Activated T-cell treated with anti-CD3 and anti-CD28 coated beads, Interleukin-2, amount 50 U/mL, for 24 hours (primary cell): ENCODE measurements at regions not wholly inside any gene's neighbourhood (a gene's known extent, or its start where the extent isn't known, plus 50 kb on each side); places are given as distances from the start of the nearest gene placed in this dataset.
"Not testable (repeated sequence)": the region's sequence is repeated elsewhere in the genome, so short reads cannot be mapped to it uniquely, and the experiment has no call there.

ENCODE experiments used
- DNase-seq: peaks from one replicate; pipeline ENCODE4 v3.0.0-alpha.2; 2020
- H3K27ac Mint-ChIP-seq: 2 replicates; pipeline ENCODE4 v1.8.0; 2020; ENCODE audit warnings: mild to moderate bottlenecking, mixed read lengths
- H3K27me3 Mint-ChIP-seq: 2 replicates; pipeline ENCODE4 v1.8.0; 2020; ENCODE audit warnings: mixed read lengths
- H3K36me3 Mint-ChIP-seq: 2 replicates; pipeline ENCODE4 v1.8.0; 2020; ENCODE audit warnings: low read depth, mixed read lengths
- H3K4me1 Mint-ChIP-seq: 2 replicates; pipeline ENCODE4 v1.8.0; 2020; ENCODE audit warnings: low read depth, mixed read lengths
- H3K4me3 Mint-ChIP-seq: 2 replicates; pipeline ENCODE4 v1.8.0; 2020; ENCODE audit warnings: mild to moderate bottlenecking, moderate library complexity, mixed read lengths
- H3K9me3 Mint-ChIP-seq: 2 replicates; pipeline ENCODE4 v1.8.0; 2020; ENCODE audit warnings: mixed read lengths

DNA sequence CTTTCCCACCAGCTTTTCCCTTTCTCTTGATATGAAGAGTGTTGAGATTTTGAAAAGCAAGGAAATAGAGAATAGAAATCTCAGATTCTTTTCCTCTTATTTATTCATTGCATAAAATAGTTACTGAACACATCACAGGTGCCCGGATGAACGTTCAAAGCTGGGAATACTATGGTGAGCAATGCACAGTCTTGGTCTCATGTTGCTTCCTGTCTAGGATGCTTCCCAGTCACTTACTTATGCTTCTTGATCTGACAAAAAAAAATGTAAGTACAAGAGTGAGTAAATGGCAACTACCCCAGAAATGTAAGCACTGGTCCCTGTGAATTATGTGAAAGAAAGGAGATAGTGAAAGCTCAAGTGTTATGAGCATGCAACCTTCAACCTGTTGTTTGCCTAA lies 153.5 kb upstream of the S1PR3 start:
- peaks cover 28% of the 10 kb centered on the region for H3K4me1 Mint-ChIP-seq

DNA sequence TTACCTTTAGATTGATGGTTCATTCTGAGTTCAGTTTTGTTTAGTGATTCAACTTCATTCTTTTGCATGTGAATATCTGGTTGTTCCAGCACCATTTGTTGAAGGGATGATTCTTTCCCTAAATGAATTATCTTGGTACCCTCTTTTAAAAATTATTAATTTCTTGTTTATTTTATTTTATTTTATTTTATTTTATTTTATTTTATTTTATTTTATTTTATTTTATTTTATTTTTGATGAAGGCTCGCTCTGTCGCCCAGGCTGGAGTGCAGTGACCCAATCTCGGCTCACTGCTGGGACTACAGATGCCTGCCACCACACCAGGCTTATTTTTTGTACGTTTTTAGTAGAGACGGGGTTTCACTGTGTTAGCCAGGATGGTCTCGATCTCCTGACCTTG lies 141.4 kb upstream of the S1PR3 start:
- not testable (repeated sequence) for DNase-seq, H3K4me3 Mint-ChIP-seq, H3K27ac Mint-ChIP-seq, H3K36me3 Mint-ChIP-seq, H3K9me3 Mint-ChIP-seq, H3K4me1 Mint-ChIP-seq
- H3K27me3 Mint-ChIP-seq: peaks cover 60% of the 10 kb centered on the region

More for the DNA sequence above, 153.5 kb upstream of the S1PR3 start:
- H3K27me3 Mint-ChIP-seq: peaks cover 71% of the 10 kb centered on the region
- H3K36me3 Mint-ChIP-seq: no peaks in the 10 kb centered on the region
- H3K27ac Mint-ChIP-seq: no peak overlapping the region
- H3K9me3 Mint-ChIP-seq: no peaks in the 10 kb centered on the region
- no peak for DNase-seq
- no peak overlapping the region for H3K4me3 Mint-ChIP-seq

DNA sequence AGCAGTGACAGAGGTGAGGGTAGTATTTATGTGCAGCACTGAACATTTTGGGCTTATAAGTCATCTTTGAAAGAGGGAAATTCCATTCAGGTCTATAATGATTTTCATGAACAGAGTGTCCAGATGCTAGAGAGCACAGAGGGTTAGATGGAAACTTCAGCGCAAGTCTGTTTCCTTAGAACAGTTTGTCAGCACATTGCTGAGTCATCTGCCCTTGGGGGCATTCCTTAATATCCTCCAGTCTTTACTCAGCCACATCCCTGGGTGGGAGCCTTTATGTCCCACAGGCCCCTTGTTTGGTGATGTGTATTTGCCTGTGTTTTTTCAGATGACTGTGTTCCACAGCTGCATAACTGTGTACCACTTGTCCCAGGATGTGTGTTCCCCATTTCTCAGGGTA lies 138.5 kb upstream of the S1PR3 start:
- peaks cover 18% of the 10 kb centered on the region for H3K9me3 Mint-ChIP-seq
- DNase-seq: no peak
- H3K27me3 Mint-ChIP-seq: peaks cover 71% of the 10 kb centered on the region
- no peaks in the 10 kb centered on the region for H3K36me3 Mint-ChIP-seq
- no peak overlapping the region for H3K27ac Mint-ChIP-seq
- no peaks in the 10 kb centered on the region for H3K4me1 Mint-ChIP-seq
- no peak overlapping the region for H3K4me3 Mint-ChIP-seq

- peaks cover 60% of the 10 kb centered on the region for H3K27me3 Mint-ChIP-seq
These were observed 120.6 kb upstream of the S1PR3 start for GRCh38 chr9:88870627-88871026.

DNA sequence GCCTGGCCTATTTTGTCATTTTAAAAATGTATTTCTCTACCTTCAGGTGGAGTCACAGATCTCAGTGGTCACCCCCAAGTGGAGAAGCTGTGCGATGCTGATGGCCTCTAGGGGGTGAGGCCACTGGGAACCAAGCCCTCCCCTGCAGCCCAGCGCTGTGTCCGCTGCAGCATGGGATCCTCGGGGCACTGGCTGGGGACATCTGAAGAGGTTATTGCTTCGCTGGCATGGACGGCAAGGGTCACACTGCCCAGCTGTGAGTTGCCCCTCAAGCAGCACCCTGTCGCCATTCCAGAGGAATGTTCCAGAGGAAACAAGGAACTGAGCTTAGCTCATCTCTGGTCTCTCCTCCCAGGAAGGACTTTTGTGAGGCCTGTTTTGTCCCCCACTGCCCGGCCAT lies 119.6 kb upstream of the S1PR3 start:
- H3K4me3 Mint-ChIP-seq: no peak overlapping the region
- H3K27me3 Mint-ChIP-seq: peaks cover 56% of the 10 kb centered on the region
- peaks cover 5% of the 10 kb centered on the region for H3K4me1 Mint-ChIP-seq
- H3K9me3 Mint-ChIP-seq: peaks cover 11% of the 10 kb centered on the region
- no peak for DNase-seq
- no peaks in the 10 kb centered on the region for H3K36me3 Mint-ChIP-seq
- no peak overlapping the region for H3K27ac Mint-ChIP-seq

More at GRCh38 chr9:88870627-88871026, 120.6 kb upstream of the S1PR3 start:
- peaks cover 4% of the 10 kb centered on the region for H3K4me1 Mint-ChIP-seq
- peaks cover 11% of the 10 kb centered on the region for H3K9me3 Mint-ChIP-seq
- H3K4me3 Mint-ChIP-seq: no peak overlapping the region
- no peak for DNase-seq
- no peak overlapping the region for H3K27ac Mint-ChIP-seq
- H3K36me3 Mint-ChIP-seq: no peaks in the 10 kb centered on the region

DNA sequence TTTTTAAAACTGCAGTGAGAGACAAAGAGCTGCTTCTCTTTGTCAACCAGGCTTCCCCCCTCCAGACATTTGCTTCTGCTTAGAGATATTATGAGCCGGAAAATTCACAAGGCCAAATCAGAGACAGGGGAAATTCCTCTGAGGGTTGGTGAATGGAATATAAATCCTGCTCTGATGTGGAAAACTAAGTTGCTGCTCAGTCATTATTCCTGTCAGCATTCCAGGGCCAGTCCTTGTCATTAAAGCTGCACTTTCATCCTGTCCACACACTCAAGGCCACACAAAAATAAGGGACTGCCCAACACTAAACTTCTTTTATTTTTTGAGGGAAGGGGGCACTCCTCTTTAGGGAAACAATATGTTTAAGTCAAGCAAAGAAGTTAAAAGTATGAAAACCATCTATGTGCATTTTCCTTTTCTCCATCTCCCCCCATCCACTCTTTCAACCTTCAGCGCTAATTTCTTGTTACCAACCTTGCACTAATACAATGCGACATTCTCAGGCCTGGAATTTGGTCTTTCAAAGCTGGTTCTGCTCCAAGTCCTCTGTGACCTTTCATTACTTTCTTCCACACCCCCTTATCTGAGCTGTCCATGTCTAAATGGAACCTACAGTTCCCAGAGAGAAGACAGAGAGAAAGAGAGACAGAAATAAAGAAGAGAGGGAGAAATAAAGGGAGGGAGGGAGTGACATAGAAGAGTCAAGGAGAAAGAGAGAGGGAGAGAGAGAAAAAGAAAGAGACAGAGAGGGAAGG lies 118.9 kb upstream of the S1PR3 start:
- H3K4me3 Mint-ChIP-seq: no peak overlapping the region
- H3K27me3 Mint-ChIP-seq: peaks cover 54% of the 10 kb centered on the region
- H3K4me1 Mint-ChIP-seq: peaks cover 5% of the 10 kb centered on the region
- no peak for DNase-seq
- H3K9me3 Mint-ChIP-seq: peaks cover 11% of the 10 kb centered on the region
- H3K27ac Mint-ChIP-seq: no peak overlapping the region
- no peaks in the 10 kb centered on the region for H3K36me3 Mint-ChIP-seq

GRCh38 chr9:88873635-88874034 lies 117.6 kb upstream of the S1PR3 start:
- H3K9me3 Mint-ChIP-seq: peaks cover 9% of the 10 kb centered on the region
- H3K4me3 Mint-ChIP-seq: no peak overlapping the region
- no peak overlapping the region for H3K27ac Mint-ChIP-seq
- H3K27me3 Mint-ChIP-seq: peaks cover 53% of the 10 kb centered on the region
- DNase-seq: no peak
- H3K36me3 Mint-ChIP-seq: no peaks in the 10 kb centered on the region
- peaks cover 5% of the 10 kb centered on the region for H3K4me1 Mint-ChIP-seq

DNA sequence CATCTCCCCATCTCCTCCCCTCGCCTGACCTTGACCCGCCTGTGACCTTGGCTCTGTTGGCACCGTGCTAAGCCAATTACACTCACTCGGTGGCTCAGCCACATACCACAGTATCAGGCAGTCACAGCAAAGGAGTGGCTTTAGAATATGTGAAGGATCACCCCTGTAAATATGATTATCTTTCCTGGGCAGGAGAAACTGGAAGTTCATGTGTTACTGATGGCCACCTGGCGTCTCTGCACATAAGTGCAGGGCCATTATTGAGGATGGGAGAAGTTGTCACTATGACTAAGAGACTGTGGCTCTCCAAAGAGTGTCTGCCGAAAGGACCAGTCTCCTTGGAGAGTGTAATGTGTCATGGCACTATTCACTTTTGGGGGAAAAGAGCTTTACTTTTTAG lies 116.9 kb upstream of the S1PR3 start:
- Mint-ChIP-seq H3K4me3 (no peak overlapping the region), H3K27ac (no peak overlapping the region), H3K4me1 (peaks cover 5% of the 10 kb centered on the region), H3K9me3 (peaks cover 1% of the 10 kb centered on the region), H3K27me3 (peaks cover 50% of the 10 kb centered on the region), H3K36me3 (no peaks in the 10 kb centered on the region)
- DNase-seq: no peak

- no peaks in the 10 kb centered on the region for H3K36me3 Mint-ChIP-seq
These were observed 115.7 kb upstream of the S1PR3 start for GRCh38 chr9:88875400-88876120.

GRCh38 chr9:88880199-88880598 lies 111.1 kb upstream of the S1PR3 start:
- Mint-ChIP-seq H3K27me3 (peaks cover 30% of the 10 kb centered on the region), H3K27ac (no peak overlapping the region), H3K4me1 (peaks cover 17% of the 10 kb centered on the region), H3K4me3 (no peak overlapping the region), H3K36me3 (no peaks in the 10 kb centered on the region), H3K9me3 (peaks cover 9% of the 10 kb centered on the region)
- no peak for DNase-seq

More at GRCh38 chr9:88875400-88876120, 115.7 kb upstream of the S1PR3 start:
- no peak overlapping the region for H3K27ac Mint-ChIP-seq
- peaks cover 5% of the 10 kb centered on the region for H3K4me1 Mint-ChIP-seq
- H3K9me3 Mint-ChIP-seq: no peaks in the 10 kb centered on the region
- DNase-seq: no peak
- no peak overlapping the region for H3K4me3 Mint-ChIP-seq
- peaks cover 46% of the 10 kb centered on the region for H3K27me3 Mint-ChIP-seq

- not testable (repeated sequence) for DNase-seq, H3K36me3 Mint-ChIP-seq, H3K4me3 Mint-ChIP-seq, H3K27ac Mint-ChIP-seq
- peaks cover 12% of the 10 kb centered on the region for H3K4me1 Mint-ChIP-seq
- H3K9me3 Mint-ChIP-seq: peaks cover 11% of the 10 kb centered on the region
- peaks cover 12% of the 10 kb centered on the region for H3K27me3 Mint-ChIP-seq
These were observed 107.0 kb upstream of the S1PR3 start for GRCh38 chr9:88884291-88884690.

GRCh38 chr9:88886762-88887161 lies 104.5 kb upstream of the S1PR3 start:
- not testable (repeated sequence) for DNase-seq, H3K27ac Mint-ChIP-seq, H3K27me3 Mint-ChIP-seq, H3K4me3 Mint-ChIP-seq, H3K36me3 Mint-ChIP-seq
- peaks cover 11% of the 10 kb centered on the region for H3K9me3 Mint-ChIP-seq
- H3K4me1 Mint-ChIP-seq: peaks cover 18% of the 10 kb centered on the region

DNA sequence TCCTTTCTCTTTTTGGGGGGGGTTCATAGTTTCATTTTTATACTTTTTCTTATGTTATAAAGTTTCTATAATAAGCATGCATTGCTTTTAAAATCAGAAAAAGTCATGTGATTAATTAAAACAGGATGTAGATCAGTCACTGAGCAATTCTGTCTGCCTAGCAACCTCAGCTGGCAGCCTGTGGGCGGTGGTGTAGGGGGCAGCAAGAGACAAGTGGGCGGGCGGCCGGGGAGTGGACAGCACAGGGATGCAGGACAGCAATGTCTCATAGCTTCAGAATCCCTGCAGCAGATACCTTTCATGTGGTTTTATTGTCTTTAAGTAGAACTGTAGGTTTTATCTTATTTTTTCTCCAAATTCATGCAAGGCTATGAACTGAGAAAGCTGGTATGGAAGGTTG lies 101.9 kb upstream of the S1PR3 start:
- Mint-ChIP-seq H3K27me3 (peaks cover 23% of the 10 kb centered on the region), H3K36me3 (no peaks in the 10 kb centered on the region), H3K9me3 (peaks cover 2% of the 10 kb centered on the region), H3K4me1 (peaks cover 14% of the 10 kb centered on the region), H3K4me3 (no peak overlapping the region), H3K27ac (no peak overlapping the region)
- no peak for DNase-seq

GRCh38 chr9:88890546-88890945 lies 100.7 kb upstream of the S1PR3 start:
- Mint-ChIP-seq H3K4me3 (no peak overlapping the region), H3K36me3 (no peaks in the 10 kb centered on the region), H3K27ac (no peak overlapping the region), H3K9me3 (peaks cover 2% of the 10 kb centered on the region), H3K4me1 (peaks cover 7% of the 10 kb centered on the region), H3K27me3 (peaks cover 26% of the 10 kb centered on the region)
- no peak for DNase-seq

DNA sequence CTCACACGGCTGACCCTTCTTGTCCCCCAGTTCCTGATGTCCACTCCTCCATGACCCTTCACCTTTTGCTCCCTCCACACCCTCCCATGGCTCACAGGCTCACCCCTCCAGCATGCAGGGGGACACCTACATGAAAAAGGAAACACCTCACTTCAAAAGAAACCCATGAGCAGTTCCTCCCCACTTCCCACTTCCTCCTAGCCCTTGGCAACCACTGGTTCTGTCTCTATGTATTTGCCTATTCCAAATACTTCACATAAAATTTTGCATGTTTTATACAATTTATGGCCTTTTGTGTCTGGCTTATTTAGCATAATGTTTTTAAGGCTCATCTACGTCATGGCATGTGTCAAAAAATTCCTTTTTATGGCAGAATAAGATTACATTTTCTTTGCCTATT lies 100.2 kb upstream of the S1PR3 start:
- Mint-ChIP-seq H3K9me3 (no peaks in the 10 kb centered on the region), H3K4me1 (peaks cover 7% of the 10 kb centered on the region), H3K36me3 (no peaks in the 10 kb centered on the region), H3K27me3 (peaks cover 30% of the 10 kb centered on the region), H3K4me3 (no peak overlapping the region), H3K27ac (no peak overlapping the region)
- no peak for DNase-seq
